HG02588 (cell line): ENCODE measurements at regions not wholly inside any gene's neighbourhood (a gene's known extent, or its start where the extent isn't known, plus 50 kb on each side); places are given as distances from the start of the nearest gene placed in this dataset.

Experiments used
- ATAC-seq: cut with Tn5 transposase; IDR thresholded peaks from one replicate; pipeline ENCODE4 v1.9.1; 2021; ENCODE audit warnings: mild to moderate bottlenecking, moderate library complexity; ENCODE audit not compliant: unreplicated experiment

- no peak for ATAC-seq
Measured at GRCh38 chr2:7824211-7824610, 857.6 kb upstream of the ID2 start.

DNA sequence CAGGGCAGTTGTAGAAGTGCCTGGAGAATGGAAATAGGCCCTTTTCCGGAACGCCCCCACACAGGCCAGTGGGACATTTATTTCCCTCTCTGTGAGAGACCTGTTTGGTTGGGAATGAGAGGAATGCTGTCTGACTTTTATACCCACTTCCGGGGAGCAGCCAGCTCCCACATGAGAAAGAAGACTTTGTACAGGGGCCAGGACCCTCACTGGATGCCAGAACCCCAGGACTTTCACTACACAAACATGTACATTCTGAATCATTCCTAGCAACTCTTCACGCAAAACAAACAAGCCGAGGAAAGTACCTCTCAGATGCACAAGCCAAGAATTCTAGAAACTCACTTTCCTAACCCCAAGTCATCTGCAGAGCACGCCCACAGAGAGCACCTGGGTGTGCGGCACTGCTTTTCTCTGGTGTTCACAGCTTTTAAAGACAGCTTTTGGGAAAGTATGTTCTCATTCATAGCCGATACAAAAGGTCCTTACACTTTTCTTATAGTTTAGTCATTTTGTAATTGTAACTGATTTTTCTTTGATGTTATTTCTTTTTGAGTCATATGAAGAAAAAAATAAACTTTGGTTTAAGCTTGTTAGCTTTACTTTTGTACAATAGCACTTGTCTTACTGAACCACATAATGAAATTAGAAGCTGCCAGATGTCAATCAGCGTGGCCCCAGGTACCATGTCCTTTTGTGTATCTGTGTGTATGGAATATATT, 856.1 kb upstream of the ID2 start:
- peak; percentile 77 for ATAC-seq

DNA sequence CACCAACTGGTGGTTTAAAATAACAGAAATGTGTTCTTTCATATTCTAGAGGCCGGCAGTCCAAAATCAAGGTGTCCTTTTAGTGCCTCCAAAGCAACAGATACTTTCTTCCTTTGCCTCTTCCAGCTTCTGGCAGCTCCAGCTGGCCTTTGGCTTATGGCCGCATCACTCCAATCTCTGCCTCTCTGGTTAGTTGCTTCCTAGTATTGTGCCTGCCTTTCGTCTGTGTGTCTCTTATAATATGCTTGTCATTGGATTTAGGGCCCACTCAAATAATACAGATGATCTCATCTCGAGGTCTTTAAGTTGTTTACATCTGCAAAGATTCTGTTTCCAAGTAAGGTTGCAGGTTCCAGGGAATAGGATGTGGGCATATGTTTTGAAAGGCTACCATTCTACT, 855.2 kb upstream of the ID2 start:
- no peak for ATAC-seq

DNA sequence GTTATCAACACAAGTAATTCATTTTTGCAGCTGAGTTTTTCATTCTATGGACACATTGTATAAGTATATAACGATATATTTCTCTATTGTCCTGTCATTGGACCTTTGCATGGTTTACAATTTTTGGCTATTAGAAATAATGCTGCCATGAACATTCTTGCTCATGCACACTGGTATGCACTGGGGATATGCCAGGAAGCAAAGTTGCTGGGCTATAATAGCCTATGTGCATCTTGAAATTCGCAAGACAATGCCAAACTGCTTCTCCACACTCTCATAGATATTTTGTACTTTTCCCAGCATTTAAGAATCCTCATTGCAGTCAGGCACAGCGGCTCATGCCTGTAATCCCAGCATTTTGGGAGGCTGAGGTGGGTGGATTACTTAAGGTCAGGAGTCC, 852.6 kb upstream of the ID2 start:
- no peak for ATAC-seq

DNA sequence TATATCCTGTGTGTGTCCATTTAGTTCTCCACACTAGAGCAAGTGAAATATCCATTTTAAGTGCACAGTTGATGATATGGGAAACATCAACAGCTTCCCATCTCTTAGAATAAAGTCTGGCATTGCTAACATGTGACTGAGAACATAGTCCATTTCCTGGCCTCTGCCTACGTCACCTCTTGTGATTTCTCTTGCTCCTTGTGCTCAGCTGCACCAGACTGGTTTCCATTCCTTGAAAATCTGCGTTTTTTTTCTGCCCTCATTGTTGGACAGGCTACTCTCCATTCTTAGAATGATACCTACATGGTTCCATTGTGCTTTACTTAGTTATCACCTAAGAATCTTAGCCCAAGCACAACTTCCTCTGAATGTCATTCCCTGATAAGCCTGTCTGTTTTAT, 851.2 kb upstream of the ID2 start:
- ATAC-seq = no peak

- ATAC-seq = no peak
Measured at GRCh38 chr2:7835151-7835550, 846.7 kb upstream of the ID2 start.

DNA sequence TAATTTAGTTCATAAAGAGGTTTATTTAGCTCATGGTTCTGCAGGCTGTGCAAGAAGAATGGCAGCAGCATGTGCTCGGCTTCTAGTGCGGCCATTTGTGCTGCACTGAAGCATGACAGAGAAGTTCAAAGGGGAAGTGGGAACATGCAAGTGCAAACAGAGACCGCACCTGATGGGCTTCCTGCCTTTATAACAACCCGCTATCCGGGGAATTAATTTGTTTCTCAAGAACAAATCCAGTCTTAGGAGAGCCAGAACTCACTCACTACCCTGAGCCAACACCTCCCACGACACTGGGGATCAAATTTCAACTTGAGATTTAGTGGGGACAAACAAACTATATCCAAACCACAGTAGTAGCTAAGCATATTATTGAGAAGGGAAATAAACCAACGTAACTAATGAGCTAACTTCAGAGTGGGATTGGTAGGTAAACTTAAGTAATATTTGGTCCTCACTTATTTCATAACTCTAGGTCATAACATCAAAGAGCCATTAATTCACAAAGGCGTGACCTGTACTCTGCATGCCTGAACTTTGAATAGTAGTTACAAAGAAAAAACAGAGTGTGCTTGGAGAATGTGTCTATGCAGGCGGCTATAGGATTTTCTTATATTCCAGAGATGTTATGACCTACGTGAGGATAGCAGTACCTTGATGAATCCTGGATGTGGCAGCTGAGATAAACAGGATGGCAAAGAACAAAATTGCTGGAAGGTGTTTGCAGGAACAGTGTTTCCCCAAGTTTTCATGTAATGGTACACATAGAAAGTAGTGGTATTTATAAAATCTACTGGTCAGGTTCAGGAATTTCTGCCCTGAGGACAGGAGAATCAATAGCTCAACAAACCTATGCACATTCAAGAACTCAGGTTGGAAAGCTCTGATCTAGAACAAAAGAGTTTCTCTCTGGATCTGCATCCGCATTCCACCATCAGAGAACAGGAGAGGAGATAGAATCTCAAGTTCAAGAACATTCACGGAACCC, 845.9 kb upstream of the ID2 start:
- peak; percentile 85 for ATAC-seq

- ATAC-seq = no peak
Measured at GRCh38 chr2:7837237-7837760, 844.6 kb upstream of the ID2 start.

- no peak for ATAC-seq
Measured at GRCh38 chr2:7838669-7839068, 843.2 kb upstream of the ID2 start.

DNA sequence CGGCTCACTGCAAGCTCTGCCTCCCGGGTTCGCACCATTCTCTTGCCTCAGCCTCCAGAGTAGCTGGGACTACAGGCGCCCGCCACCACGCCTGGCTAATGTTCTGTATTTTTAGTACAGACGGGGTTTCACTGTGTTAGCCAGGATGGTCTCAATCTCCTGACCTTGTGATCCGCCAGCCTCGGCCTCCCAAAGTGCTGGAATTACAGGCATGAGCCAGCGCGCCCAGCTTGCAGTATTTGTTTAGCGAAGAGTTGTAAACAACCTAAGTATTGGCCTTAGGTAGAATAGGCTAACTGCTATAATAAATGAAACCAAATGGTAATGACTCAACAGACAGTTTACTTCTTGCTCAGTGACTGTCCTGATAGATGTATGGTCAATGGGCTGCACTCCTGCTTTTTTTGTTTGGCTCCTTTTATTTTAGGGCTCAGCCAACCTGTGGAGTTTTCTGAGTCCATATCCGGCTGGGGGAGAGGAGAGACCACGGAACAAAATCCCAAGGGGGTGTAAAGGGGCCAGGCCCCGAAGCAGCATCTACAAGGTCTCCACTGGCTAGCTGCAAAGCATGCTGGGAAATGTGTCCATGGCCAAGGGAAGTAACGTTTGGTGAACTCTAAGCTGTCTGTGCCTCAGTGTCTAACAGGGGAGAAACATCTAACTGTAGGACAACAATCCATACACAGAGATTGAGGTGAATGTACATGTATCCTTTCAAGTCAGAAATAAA, 841.0 kb upstream of the ID2 start:
- ATAC-seq = no peak

GRCh38 chr2:7841751-7842150, 840.1 kb upstream of the ID2 start:
- ATAC-seq = no peak

DNA sequence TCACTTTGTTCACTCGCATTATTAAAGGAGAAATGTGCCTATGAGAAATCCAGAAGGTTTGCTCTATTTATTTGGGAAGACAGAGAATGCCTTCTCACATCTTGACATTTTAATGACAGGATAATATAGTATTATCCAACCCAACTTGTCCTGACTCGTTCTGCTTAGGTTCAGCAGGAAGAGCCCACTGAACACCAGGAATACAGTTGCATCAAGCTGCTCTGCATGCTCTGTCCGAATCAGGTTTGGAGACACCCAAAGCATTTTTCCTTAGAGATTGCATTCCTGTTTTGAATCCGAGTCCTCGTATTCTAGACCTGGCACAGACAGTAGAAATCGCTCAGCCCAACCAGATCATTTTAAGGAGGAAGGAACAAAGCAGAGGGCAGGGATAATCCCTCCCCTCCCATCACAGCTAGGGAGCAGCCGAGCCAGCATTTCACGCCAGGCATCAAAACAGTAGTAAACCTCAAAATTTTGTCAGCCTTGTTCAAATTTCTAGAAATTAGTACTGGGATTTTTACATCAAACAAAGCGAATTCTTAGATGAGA, 837.4 kb upstream of the ID2 start:
- ATAC-seq = no peak

DNA sequence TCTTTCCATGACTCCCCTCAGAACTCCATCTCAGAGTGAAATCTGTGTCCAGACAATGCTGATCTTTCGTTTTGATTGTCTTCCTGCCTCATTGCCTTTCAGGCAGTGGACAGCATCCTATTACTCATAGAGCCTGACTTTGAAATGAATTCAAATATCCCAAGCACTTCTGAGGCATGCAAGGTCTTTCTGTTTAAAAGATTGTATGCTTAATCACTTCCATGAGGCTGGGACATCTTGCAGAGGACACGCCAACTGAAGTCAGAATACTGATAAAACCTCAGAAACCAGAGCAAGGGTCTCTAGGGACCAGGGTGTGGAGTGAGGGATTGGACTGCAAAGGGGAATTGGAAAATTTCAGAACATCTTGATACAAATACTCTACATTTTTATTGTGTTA, 836.5 kb upstream of the ID2 start:
- no peak for ATAC-seq

- no peak for ATAC-seq
Measured at GRCh38 chr2:7846607-7847006, 835.2 kb upstream of the ID2 start.

- ATAC-seq = no peak
Measured at GRCh38 chr2:7847321-7847720, 834.5 kb upstream of the ID2 start.

- ATAC-seq = no peak
Measured at GRCh38 chr2:7849027-7849426, 832.8 kb upstream of the ID2 start.

GRCh38 chr2:7849531-7849930, 832.3 kb upstream of the ID2 start:
- no peak for ATAC-seq

DNA sequence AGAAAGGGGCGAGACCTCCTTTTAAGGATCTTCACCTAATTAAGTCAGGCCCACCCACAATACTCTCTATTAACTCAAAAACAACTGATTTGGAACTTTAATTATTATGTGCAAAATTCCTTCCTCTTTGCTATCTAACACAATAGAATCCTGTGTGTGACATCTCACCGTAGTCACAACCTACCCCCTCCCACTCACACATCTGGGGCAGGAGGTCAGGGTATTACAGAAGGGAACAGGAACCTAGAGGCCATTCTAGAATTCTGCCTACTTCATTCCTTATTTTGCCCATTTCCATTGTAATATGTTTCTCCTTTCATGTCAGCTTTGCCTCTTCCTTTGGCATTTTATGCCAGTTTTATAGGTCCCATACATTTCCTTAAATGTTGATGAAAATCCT, 829.3 kb upstream of the ID2 start:
- no peak for ATAC-seq

DNA sequence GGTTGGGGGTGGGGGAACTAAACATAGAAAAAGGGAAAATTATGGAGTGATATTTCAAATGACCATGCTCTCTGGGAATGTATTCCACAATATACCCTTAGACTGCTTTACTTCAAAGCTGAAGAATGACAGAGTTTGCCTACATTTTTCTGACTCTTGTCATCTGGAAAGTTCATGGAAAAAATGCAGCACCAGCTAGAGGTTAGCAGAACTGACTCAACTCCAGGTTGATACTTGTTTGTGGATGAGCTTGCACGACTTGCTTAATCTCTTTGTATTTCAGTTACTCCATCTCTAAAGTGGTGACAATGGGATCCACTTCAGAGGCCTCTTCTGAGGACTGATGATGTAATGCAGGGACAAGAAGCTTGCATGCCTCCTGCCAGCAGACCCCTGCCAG, 824.0 kb upstream of the ID2 start:
- no peak for ATAC-seq

GRCh38 chr2:7858624-7859023, 823.2 kb upstream of the ID2 start:
- no peak for ATAC-seq

- no peak for ATAC-seq
Measured at GRCh38 chr2:7860693-7861092, 821.2 kb upstream of the ID2 start.
